Tibial nerve (tissue), 4 donors: ENCODE measurements at regions not wholly inside any gene's neighbourhood (a gene's known extent, or its start where the extent isn't known, plus 50 kb on each side); places are given as distances from the start of the nearest gene placed in this dataset.

Experiments used
- EP300 ChIP-seq, 2 donors: sonication (generic); formaldehyde crosslinking; IDR thresholded peaks; one replicate each; pipeline ENCODE4 v1.6.1; 2017; ENCODE audit warnings: antibody characterized with exemption in 2 of 2, mild to moderate bottlenecking in 1 of 2
- POLR2A ChIP-seq, 2 donors: fragments of 450-650 bp; IDR thresholded peaks; one replicate each; pipeline ENCODE4 v1.6.1; 2017; ENCODE audit warnings: antibody characterized with exemption in 2 of 2, mild to moderate bottlenecking in 2 of 2, moderate library complexity in 2 of 2
- TF ChIP-seq, protein P1 (sequence below), 5 experiments: fragments of 200-600 bp in 3 of 5; fragments of 450-650 bp in 2 of 5; sonication (generic) in 3 of 5; IDR thresholded peaks; one replicate each; pipeline ENCODE4 v1.5.1; 2016 to 2019; ENCODE audit warnings: antibody characterized with exemption in 5 of 5, mild to moderate bottlenecking in 3 of 5, moderate library complexity in 2 of 5

DNA sequence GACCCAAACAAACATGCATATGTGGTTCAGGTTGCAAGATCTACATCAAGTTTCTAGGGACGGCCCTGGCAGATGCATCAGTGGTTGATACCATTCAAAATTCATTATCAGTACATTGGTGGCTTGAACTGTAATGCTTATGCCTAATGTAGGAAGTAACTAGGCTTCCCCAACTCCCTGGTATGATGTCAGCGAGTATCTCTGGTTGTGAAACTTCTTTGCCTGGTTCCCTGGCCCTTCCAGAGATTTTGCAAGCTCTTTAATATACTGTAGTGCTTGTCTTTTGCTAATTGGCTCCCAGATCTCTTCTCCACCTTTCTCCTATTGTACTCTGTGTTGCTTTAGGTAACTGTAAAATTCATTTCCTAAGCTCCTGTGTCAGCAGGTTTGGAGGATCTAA lies 114.8 kb upstream of the RARB start:
- TF ChIP-seq, protein P1, sequence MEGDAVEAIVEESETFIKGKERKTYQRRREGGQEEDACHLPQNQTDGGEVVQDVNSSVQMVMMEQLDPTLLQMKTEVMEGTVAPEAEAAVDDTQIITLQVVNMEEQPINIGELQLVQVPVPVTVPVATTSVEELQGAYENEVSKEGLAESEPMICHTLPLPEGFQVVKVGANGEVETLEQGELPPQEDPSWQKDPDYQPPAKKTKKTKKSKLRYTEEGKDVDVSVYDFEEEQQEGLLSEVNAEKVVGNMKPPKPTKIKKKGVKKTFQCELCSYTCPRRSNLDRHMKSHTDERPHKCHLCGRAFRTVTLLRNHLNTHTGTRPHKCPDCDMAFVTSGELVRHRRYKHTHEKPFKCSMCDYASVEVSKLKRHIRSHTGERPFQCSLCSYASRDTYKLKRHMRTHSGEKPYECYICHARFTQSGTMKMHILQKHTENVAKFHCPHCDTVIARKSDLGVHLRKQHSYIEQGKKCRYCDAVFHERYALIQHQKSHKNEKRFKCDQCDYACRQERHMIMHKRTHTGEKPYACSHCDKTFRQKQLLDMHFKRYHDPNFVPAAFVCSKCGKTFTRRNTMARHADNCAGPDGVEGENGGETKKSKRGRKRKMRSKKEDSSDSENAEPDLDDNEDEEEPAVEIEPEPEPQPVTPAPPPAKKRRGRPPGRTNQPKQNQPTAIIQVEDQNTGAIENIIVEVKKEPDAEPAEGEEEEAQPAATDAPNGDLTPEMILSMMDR (IDR thresholded peaks at IDR 0.05), result no peak
- TF ChIP-seq POLR2A (IDR thresholded peaks at IDR 0.05) (no peak), EP300 (IDR thresholded peaks at IDR 0.05) (no peak)
